ENCODE measurements at regions not wholly inside any gene's neighbourhood (a gene's known extent, or its start where the extent isn't known, plus 50 kb on each side); places are given as distances from the start of the nearest gene placed in this dataset.

DNA sequence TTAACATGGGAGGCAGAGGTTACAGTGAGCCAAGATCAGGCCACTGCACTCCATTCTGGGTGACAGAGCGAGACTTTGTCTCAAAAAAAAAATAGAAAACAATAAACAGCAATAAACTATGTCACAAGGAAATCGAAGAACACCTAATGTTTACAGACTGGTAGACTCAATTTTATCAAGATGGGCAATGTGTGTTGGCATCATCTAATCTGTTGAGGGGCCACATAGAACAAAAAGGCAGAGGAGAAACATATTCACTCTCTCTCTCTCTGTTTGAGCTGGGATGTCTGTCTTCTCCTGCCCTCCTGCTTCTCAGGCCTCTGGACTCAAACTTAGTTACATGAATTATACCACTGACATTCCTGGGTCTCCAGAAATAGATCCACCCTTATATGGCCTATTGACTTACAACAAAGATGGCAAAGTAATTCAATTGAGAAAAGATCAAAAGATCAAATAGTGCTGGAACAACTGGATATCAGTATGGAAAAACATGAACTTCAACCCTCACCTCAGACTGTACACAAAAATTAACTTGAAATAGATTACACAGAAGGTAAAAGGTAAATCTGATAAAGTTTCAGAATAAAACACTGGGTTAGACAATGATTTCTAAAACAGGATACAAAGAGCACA is 703.8 kb upstream of the CRIM1 start:
- no peak overlapping the region for H3K4me3 ChIP-seq (ENCODE audit: low read depth, low read length)
- ChIA-PET CTCF (no interaction called here), POLR2A (no interaction called here)
- TF ChIP-seq, protein P1, sequence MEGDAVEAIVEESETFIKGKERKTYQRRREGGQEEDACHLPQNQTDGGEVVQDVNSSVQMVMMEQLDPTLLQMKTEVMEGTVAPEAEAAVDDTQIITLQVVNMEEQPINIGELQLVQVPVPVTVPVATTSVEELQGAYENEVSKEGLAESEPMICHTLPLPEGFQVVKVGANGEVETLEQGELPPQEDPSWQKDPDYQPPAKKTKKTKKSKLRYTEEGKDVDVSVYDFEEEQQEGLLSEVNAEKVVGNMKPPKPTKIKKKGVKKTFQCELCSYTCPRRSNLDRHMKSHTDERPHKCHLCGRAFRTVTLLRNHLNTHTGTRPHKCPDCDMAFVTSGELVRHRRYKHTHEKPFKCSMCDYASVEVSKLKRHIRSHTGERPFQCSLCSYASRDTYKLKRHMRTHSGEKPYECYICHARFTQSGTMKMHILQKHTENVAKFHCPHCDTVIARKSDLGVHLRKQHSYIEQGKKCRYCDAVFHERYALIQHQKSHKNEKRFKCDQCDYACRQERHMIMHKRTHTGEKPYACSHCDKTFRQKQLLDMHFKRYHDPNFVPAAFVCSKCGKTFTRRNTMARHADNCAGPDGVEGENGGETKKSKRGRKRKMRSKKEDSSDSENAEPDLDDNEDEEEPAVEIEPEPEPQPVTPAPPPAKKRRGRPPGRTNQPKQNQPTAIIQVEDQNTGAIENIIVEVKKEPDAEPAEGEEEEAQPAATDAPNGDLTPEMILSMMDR (IDR thresholded peaks at IDR 0.05; ENCODE audit: insufficient read depth, low read length, missing control alignments) = no peak
- no peak for DNase-seq (ENCODE audit: low read depth, low spot score)

DNA sequence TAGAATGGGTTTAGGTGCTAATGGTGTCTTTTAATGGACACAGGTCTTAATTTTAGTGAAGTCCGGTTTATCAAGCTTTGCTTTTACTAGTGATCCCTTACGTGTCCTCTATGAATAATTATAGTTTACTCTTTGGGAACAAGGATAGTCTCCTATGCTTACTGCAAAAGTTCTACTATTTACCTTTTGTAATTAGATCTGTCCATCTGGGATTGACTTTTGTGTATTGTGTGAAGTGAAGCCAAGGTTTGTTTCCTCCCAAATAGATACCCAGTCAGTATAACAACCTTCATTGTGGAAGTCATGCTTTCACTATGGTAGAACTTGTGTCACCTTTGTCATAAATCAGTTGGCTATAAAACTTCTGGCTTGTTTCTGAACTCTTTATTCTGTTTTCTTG is 740.9 kb upstream of the CRIM1 start:
- no peak for DNase-seq (ENCODE audit: low read depth, low spot score)
- ChIA-PET CTCF (no interaction called here), POLR2A (no interaction called here)
- H3K4me3 ChIP-seq (ENCODE audit: low read depth, low read length) = no peak overlapping the region
- TF ChIP-seq, protein P1 (IDR thresholded peaks at IDR 0.05; ENCODE audit: insufficient read depth, low read length, missing control alignments) = no peak

DNA sequence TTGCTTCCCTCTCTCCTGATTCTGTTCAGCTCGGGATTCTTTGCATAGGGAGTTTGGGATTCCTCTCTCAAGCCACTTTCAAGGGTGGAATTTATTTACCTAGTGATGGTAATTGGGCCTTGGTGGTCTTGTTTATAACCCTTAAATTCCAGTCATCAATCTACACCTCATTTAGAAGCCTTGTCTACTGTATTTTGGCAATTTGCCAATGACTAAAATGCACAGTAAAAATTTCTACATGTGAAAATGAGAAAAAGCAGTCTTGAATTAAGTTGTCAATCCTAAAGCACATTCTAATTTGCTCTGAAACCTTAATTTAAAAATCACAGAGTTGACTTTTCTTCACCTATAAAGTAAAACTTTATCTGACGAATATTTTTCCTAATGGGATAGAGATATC is 749.2 kb upstream of the CRIM1 start:
- no peak overlapping the region for H3K4me3 ChIP-seq (ENCODE audit: low read depth, low read length)
- ChIA-PET CTCF (no interaction called here), POLR2A (no interaction called here)
- TF ChIP-seq, protein P1 (IDR thresholded peaks at IDR 0.05; ENCODE audit: insufficient read depth, low read length, missing control alignments) = no peak
- no peak for DNase-seq (ENCODE audit: low read depth, low spot score)

DNA sequence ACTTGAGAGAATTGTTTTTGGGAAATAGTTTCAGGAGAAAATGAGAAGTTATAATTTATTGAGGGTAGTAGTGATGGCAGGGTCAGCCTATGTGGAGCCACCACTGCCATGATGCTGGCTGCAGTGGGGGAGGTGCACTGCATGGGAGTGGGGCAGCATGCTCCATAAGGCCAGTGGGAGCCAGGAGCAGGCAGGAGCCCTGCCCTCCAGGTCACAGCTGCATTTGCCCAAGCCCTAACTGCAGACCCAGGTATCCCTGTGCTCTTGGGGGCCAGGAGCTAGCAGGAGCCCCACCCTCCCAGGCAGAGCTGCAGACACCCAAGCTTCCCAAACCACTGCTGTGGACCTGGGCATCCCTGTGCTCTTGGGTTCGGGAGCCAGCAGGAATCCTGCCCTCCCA is 757.3 kb upstream of the CRIM1 start:
- H3K4me3 ChIP-seq (ENCODE audit: low read depth, low read length) = no peak overlapping the region
- POLR2A ChIA-PET = no interaction called here
- CTCF ChIA-PET = no interaction called here
- DNase-seq (ENCODE audit: low read depth, low spot score) = no peak
- TF ChIP-seq, protein P1 (IDR thresholded peaks at IDR 0.05; ENCODE audit: insufficient read depth, low read length, missing control alignments) = no peak

DNA sequence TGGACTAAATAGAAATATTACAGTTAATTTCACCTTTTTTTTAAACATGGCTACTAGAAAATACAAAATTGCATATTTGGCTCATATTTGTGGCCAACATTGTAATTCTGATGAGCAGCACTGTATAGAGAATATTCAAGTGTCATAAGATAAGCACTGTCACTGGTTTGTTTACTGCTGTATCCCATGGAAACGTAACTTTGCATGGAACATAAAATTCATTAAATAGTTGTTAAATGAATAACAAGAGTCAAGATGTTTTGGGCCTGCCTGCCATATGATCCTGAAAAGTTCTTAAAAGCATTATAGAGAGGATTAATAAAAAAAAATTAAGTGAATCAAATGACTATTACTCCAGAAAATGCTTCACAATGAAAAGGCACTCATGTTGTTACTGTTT is 763.7 kb upstream of the CRIM1 start:
- DNase-seq (ENCODE audit: low read depth, low spot score) = no peak
- POLR2A ChIA-PET = no interaction called here
- H3K4me3 ChIP-seq (ENCODE audit: low read depth, low read length) = no peak overlapping the region
- CTCF ChIA-PET = no interaction called here
- TF ChIP-seq, protein P1 (IDR thresholded peaks at IDR 0.05; ENCODE audit: insufficient read depth, low read length, missing control alignments) = no peak

DNA sequence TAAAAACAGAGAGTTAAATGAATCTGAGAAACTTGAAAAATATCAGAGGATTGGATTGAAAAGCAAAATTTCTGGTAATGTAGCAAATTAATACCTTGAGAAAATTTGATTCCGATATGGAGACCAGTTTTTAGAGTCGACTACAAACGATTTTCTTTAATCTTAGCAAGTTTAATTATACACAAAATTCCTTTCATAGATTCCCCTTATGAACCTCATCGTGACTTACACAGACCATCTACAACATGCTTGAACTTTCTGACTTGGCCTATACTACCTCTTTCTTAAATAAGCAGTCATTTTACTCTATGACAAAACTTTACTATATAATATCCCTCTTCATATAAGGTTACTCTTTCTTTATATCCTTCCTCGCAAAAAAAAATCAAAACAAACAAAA is 769.6 kb upstream of the CRIM1 start:
- no peak for DNase-seq (ENCODE audit: low read depth, low spot score)
- POLR2A ChIA-PET = no interaction called here
- TF ChIP-seq, protein P1 (IDR thresholded peaks at IDR 0.05; ENCODE audit: insufficient read depth, low read length, missing control alignments) = no peak
- CTCF ChIA-PET = no interaction called here
- no peak overlapping the region for H3K4me3 ChIP-seq (ENCODE audit: low read depth, low read length)

Data from AG04449 (cell line).